Body of pancreas (tissue), 4 donors: ENCODE measurements at regions not wholly inside any gene's neighbourhood (a gene's known extent, or its start where the extent isn't known, plus 50 kb on each side); places are given as distances from the start of the nearest gene placed in this dataset.

Source experiments
- CTCF ChIP-seq, 7 experiments: fragments of 450-650 bp in 4 of 7; fragments of 200-600 bp in 3 of 7; sonication (generic) in 3 of 7; IDR thresholded peaks; one replicate each; pipeline ENCODE4 v1.5.1; 2016 to 2019; ENCODE audit warnings: antibody characterized with exemption in 7 of 7
- POLR2A ChIP-seq, 3 donors: fragments of 450-650 bp; IDR thresholded peaks; one replicate each; pipeline ENCODE4 v1.6.1; 2016; ENCODE audit warnings: antibody characterized with exemption in 3 of 3, mild to moderate bottlenecking in 2 of 3

GRCh38 chr12:126930234-126930633 is 1336.7 kb upstream of the TMEM132C start:
- TF ChIP-seq CTCF (IDR thresholded peaks at IDR 0.05) = no peak
- no peak for TF ChIP-seq POLR2A (IDR thresholded peaks at IDR 0.05)
